ENCODE measurements at regions not wholly inside any gene's neighbourhood (a gene's known extent, or its start where the extent isn't known, plus 50 kb on each side); places are given as distances from the start of the nearest gene placed in this dataset.
"Not testable (repeated sequence)": the region's sequence is repeated elsewhere in the genome, so short reads cannot be mapped to it uniquely, and the experiment has no call there.

DNA sequence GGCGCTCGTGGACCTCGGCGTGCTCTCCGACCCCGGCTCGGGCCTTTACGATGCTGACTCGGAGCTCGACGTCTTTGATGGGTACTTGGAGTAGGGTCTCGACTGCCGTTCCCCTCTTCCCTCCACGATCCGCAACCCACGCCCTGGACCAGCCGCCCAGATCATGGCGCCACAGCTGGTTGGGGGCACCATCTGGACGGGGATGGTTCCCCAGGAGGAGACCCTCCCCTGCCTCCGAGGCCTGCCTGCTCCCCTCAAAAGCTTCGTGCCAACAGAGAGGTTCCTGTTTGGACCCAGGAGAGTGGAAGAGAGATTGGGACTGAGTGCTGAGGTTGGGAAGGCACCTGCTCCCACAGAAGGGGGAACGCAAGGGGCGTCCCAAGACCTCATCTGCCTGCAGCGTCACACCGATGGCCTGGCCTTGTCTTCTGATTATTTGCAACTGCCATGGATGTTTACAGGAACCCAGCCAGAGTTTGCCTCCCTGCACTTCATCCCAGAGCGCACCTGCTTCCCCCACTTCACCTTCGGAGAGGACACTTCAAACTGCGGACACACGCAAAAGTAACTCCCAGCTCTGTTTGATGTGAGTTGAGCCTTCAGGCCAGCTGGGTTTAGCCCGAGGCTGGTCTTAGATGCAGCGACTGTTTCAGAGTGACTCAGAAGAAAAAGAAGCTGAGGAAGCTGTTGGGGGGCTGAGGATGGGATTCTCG is 71.2 kb upstream of the NIPA1 start:
- not testable (repeated sequence) for TF ChIP-seq FOXA1 (IDR thresholded peaks at IDR 0.05); ZNF384 (IDR thresholded peaks at IDR 0.05); SP1 (IDR thresholded peaks at IDR 0.05); SUZ12 (IDR thresholded peaks at IDR 0.05); LEF1 (IDR thresholded peaks at IDR 0.05; ENCODE audit: borderline replicate concordance)
- TF ChIP-seq, protein P1, sequence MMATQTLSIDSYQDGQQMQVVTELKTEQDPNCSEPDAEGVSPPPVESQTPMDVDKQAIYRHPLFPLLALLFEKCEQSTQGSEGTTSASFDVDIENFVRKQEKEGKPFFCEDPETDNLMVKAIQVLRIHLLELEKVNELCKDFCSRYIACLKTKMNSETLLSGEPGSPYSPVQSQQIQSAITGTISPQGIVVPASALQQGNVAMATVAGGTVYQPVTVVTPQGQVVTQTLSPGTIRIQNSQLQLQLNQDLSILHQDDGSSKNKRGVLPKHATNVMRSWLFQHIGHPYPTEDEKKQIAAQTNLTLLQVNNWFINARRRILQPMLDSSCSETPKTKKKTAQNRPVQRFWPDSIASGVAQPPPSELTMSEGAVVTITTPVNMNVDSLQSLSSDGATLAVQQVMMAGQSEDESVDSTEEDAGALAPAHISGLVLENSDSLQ (IDR thresholded peaks at IDR 0.05) = not testable (repeated sequence)

Measured in HEK293T (cell line).